Kidney tubule cell (primary cell): ENCODE measurements at regions not wholly inside any gene's neighbourhood (a gene's known extent, or its start where the extent isn't known, plus 50 kb on each side); places are given as distances from the start of the nearest gene placed in this dataset.

ENCODE experiments used
- DNase-seq: peaks from one replicate; pipeline ENCODE4 v3.0.0-alpha.2; 2018; ENCODE audit warnings: low spot score

- DNase-seq: no peak
These were observed 614.8 kb downstream of the ZIC1 start for GRCh38 chr3:148023994-148024393.

GRCh38 chr3:148026009-148026588 lies 616.9 kb downstream of the ZIC1 start:
- DNase-seq: no peak

GRCh38 chr3:148030975-148031374 lies 621.8 kb downstream of the ZIC1 start:
- no peak for DNase-seq

- DNase-seq: no peak
These were observed 625.2 kb downstream of the ZIC1 start for GRCh38 chr3:148034353-148034752.

- peak; percentile 4 for DNase-seq
These were observed 627.2 kb downstream of the ZIC1 start for GRCh38 chr3:148036331-148036876.

- DNase-seq: no peak
These were observed 633.7 kb downstream of the ZIC1 start for GRCh38 chr3:148042663-148043445.

- DNase-seq: no peak
These were observed 635.0 kb downstream of the ZIC1 start for GRCh38 chr3:148044151-148044550.

- no peak for DNase-seq
These were observed 642.7 kb upstream of the AGTR1 start for GRCh38 chr3:148054999-148055398.

- DNase-seq: no peak
These were observed 635.1 kb upstream of the AGTR1 start for GRCh38 chr3:148062590-148062989.

- no peak for DNase-seq
These were observed 630.9 kb upstream of the AGTR1 start for GRCh38 chr3:148066802-148067201.

- no peak for DNase-seq
These were observed 629.2 kb upstream of the AGTR1 start for GRCh38 chr3:148068466-148068865.

GRCh38 chr3:148070041-148070440 lies 627.7 kb upstream of the AGTR1 start:
- DNase-seq: no peak

- DNase-seq: no peak
These were observed 623.8 kb upstream of the AGTR1 start for GRCh38 chr3:148073721-148074456.

GRCh38 chr3:148074946-148075345 lies 622.8 kb upstream of the AGTR1 start:
- DNase-seq: peak; percentile 22

GRCh38 chr3:148075771-148076716 lies 621.7 kb upstream of the AGTR1 start:
- DNase-seq: peak; percentile 61

GRCh38 chr3:148077318-148077923 lies 620.3 kb upstream of the AGTR1 start:
- DNase-seq: peak; percentile 38

- DNase-seq: no peak
These were observed 619.7 kb upstream of the AGTR1 start for GRCh38 chr3:148077965-148078364.

- DNase-seq: no peak
These were observed 619.0 kb upstream of the AGTR1 start for GRCh38 chr3:148078658-148079057.

- DNase-seq: no peak
These were observed 618.3 kb upstream of the AGTR1 start for GRCh38 chr3:148079370-148079769.

- no peak for DNase-seq
These were observed 615.8 kb upstream of the AGTR1 start for GRCh38 chr3:148081926-148082325.
